HG03378 (cell line): ENCODE measurements at regions not wholly inside any gene's neighbourhood (a gene's known extent, or its start where the extent isn't known, plus 50 kb on each side); places are given as distances from the start of the nearest gene placed in this dataset.

Experiments
- ATAC-seq: cut with Tn5 transposase; IDR thresholded peaks from one replicate; pipeline ENCODE4 v1.9.1; 2021; ENCODE audit warnings: mild to moderate bottlenecking, moderate library complexity; ENCODE audit not compliant: unreplicated experiment

- ATAC-seq: no peak
Measured at GRCh38 chr3:30945291-30945690, 50.8 kb upstream of the GADL1 start.

DNA sequence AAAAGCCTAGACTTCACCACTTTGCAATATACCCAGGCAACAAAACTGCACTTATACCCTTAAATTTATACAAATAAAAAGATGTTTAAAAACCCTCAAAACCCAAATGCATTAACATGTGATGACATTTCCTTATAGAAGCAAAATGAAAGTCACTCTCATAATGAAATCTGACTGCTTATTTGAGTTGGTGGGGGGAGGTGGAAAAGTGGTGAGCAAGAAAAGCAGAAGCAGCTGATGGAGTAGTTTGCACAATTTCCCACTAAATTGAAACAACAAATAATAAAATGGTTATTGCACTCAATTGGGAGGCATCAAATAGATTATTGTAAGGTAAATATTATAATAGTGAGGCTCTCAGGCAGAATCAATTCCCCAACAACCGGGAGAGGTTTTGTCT, 54.0 kb upstream of the GADL1 start:
- ATAC-seq: no peak

- no peak for ATAC-seq
Measured at GRCh38 chr3:30951826-30952225, 57.4 kb upstream of the GADL1 start.

- ATAC-seq: no peak
Measured at GRCh38 chr3:30952786-30953185, 58.3 kb upstream of the GADL1 start.

DNA sequence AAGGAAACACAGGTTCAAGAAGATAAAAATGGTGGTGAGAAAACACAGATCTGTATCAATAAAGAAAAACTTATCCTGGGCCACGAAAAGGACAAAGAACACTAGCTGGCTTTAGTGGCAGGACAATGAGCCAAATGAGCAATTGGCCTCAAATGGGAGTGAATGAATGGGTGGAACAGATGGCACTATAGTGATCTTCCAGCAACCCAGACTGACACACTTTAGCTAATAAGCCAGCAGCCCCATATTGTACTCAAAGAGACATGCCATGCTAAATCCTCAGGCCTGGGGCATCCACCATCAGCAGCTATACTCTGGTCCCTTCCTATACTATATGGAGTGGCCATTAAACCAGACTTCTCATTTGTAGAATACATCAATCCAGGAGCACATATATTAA, 60.0 kb upstream of the GADL1 start:
- no peak for ATAC-seq

- ATAC-seq: no peak
Measured at GRCh38 chr3:30962084-30962483, 67.6 kb upstream of the GADL1 start.

DNA sequence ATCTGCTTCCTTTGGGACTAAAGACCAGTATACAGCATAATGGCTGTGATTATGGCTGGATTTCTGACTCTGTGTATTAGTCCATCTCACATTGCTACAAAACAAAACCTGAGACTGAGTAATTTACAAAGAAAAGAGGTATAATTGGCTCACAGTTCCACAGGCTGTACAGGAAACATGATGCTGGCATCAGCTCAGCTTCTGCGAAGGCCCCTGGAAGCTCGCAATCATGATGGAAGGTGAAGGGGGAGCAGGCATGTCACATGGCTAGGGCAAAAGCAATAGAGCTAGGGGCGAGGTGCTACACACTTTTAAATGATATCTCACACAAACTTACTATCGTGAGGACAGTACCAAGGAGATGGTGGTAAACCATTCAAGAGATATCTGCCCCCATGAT, 68.0 kb upstream of the GADL1 start:
- ATAC-seq: no peak

- no peak for ATAC-seq
Measured at GRCh38 chr3:30963223-30963722, 68.8 kb upstream of the GADL1 start.

GRCh38 chr3:30964612-30965011, 70.2 kb upstream of the GADL1 start:
- ATAC-seq: peak; percentile 99

DNA sequence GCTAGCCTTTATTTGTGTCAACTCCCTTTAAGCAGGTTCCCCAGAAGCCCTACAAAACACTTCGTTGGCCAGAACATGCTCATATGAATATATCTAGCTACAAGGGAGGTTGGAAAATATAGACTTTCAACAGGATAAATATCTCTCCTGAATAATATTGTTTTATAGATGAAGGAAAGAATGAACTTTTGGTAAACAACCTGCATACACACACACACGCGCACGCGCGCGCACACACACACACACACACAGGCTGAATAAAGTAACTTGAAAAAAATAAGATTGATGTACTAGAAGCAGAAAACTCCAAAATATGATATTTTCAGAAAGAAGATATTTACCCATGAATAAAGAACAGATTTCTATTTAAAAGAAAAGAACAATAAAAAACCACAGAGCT, 72.4 kb upstream of the GADL1 start:
- no peak for ATAC-seq

GRCh38 chr3:30970183-30970582, 75.7 kb upstream of the GADL1 start:
- ATAC-seq: no peak

DNA sequence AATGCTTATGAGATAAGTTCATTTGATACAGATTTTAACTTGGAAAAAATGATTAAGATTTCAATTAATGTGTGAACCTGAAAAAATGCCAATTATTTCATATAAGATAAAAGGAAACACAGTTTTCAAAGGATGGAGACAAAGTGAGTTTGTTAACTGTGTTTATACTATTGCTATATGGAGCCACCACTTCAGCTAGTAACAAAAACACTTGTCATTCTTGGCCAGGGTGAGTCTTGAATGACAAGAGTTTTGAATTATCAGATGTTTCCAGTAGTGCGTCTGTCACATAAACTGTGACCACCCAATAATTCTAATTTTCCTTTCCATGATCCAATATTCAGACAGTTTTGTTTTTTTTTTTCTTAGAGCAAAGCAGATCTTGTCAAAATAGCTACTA, 78.0 kb upstream of the GADL1 start:
- no peak for ATAC-seq

- no peak for ATAC-seq
Measured at GRCh38 chr3:30974071-30974470, 79.6 kb upstream of the GADL1 start.

DNA sequence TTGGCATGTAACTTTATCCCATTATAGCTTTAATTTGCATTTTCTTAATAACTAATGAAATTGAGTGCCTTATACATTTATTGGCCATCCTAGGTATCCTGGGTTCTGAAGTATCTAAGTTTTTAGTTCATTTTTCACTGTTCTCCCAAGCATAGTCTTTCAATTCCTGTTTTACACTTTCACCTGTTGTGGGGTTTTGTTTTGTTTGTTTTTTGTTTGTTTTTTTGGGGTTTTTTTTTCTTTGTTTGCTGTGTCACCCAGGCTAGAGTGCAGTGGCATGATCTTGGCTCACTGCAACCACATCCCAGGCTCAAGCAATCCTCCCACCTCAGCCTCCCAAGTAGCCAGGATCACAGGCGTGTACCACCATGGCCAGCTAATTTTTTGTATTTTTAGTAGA, 83.1 kb upstream of the GADL1 start:
- ATAC-seq: no peak

DNA sequence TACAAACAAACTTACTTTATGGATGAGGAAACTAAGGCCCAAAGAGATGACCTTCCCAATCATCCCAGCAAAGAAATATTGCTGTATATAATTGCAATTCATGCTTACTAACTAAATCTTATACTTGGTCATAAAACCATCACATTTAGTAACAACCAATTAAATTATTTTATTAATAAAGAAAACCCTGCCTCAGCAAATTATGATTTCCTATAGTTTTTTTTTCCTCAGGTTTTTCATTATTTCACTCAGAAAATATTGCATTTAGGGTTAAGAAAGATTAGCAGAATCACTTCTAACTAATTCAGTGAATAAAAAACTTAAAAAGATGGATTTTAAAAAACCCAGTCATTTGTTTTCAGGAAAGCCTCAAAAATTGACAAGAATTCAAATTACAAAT, 86.5 kb upstream of the GADL1 start:
- ATAC-seq: no peak

DNA sequence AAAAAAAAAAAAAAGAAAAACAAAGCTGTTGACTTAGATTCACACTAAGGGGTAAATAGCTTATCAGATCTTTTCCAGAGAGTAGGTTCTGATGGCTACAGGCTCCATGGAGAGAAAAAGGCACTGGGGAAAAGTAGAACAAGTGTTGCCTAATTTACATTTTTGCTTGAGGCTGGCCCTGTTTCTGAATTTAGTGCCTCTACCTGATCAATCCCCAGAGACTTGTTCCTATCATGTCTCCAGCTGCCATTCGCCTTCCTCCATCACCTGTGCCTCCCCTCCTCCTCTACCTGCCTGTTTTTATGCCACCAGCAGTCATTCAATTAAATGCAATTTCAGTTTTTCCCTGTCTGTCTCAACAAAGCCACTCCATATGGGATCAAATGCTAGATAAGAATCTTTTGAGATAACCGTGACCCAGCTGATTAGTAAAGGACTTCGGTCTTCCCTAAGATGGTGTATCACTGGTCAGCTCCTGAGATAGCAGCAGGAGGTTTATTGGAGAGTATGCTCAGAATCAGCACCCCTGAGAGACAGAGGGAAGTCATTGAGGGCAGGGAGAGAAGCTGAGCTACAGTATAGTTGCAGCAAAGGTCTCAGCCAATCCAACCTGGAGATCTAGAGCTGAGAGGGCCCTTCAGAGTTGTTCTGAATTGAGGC, 88.1 kb upstream of the GADL1 start:
- ATAC-seq: no peak

DNA sequence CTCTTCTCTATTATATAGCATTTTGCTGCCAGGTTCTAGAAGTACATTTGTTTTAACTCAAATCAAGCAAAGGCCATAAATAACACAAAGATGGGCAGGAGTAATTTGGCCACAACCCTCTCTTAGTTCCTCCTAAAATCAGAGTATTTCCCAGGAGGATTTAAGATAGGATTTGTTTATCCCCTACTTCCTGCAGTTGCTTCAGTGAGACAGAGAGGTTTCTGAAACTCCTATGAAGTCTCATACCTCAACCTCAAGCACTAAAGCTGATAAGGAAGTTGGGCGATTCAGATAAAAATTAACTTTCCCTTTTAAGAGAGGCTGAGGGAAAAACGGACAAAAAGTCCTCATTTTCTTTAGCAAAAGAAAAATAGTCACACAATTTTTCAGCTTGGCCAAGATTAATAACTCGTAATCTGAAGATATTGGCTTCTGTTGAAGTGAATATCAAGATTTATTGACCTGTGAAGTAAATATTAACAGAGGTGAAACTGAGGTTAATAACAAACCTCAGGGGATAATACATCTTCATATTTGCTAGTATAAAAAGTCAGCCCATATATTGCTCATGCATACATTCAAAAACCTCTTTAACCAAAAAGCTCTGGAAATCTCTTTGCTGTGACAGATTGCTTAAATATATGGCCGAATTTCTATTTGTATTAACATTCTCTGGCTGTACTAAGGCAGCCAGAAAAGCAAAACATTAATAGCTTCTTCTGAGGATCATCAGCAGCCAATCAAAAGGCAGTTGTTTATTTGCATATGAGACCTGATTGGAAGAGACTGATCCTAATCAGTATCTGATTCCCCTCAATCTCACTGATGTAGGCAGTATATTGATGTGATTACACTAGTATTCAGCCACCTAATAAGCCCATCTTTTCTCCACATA, 90.6 kb upstream of the GADL1 start:
- peak; percentile 74 for ATAC-seq

GRCh38 chr3:30986551-30986950, 92.1 kb upstream of the GADL1 start:
- no peak for ATAC-seq

- no peak for ATAC-seq
Measured at GRCh38 chr3:30988769-30989168, 94.3 kb upstream of the GADL1 start.

- ATAC-seq: no peak
Measured at GRCh38 chr3:30989276-30990030, 95.0 kb upstream of the GADL1 start.

GRCh38 chr3:30996467-30996866, 102.0 kb upstream of the GADL1 start:
- no peak for ATAC-seq

GRCh38 chr3:31002730-31003129, 108.3 kb upstream of the GADL1 start:
- ATAC-seq: peak; percentile 69
